Fibroblast of skin of right quadriceps (primary cell): ENCODE measurements at regions not wholly inside any gene's neighbourhood (a gene's known extent, or its start where the extent isn't known, plus 50 kb on each side); places are given as distances from the start of the nearest gene placed in this dataset.
"Not testable (repeated sequence)": the region's sequence is repeated elsewhere in the genome, so short reads cannot be mapped to it uniquely, and the experiment has no call there.

Experiments used
- DNase-seq: peaks from one replicate; pipeline ENCODE4 v3.0.0-alpha.2; 2013

- DNase-seq: no peak
Measured at GRCh38 chr4:158958489-158959270, 144.2 kb upstream of the RAPGEF2 start.

- no peak for DNase-seq
Measured at GRCh38 chr4:158962393-158962792, 140.5 kb upstream of the RAPGEF2 start.

GRCh38 chr4:158963282-158963681, 139.6 kb upstream of the RAPGEF2 start:
- not testable (repeated sequence) for DNase-seq

GRCh38 chr4:158964114-158964727, 138.7 kb upstream of the RAPGEF2 start:
- no peak for DNase-seq

- no peak for DNase-seq
Measured at GRCh38 chr4:158964728-158965124, 138.2 kb upstream of the RAPGEF2 start.

- no peak for DNase-seq
Measured at GRCh38 chr4:158965226-158965625, 137.7 kb upstream of the RAPGEF2 start.

- peak; percentile 42 for DNase-seq
Measured at GRCh38 chr4:158966091-158966490, 136.8 kb upstream of the RAPGEF2 start.

GRCh38 chr4:158968961-158969360, 133.9 kb upstream of the RAPGEF2 start:
- no peak for DNase-seq

- DNase-seq: no peak
Measured at GRCh38 chr4:158970812-158971211, 132.1 kb upstream of the RAPGEF2 start.

GRCh38 chr4:158974438-158974837, 128.4 kb upstream of the RAPGEF2 start:
- DNase-seq: not testable (repeated sequence)

- DNase-seq: not testable (repeated sequence)
Measured at GRCh38 chr4:158980711-158981110, 122.2 kb upstream of the RAPGEF2 start.

GRCh38 chr4:158991534-158992155, 111.2 kb upstream of the RAPGEF2 start:
- no peak for DNase-seq

GRCh38 chr4:158993891-158994290, 109.0 kb upstream of the RAPGEF2 start:
- no peak for DNase-seq

- DNase-seq: no peak
Measured at GRCh38 chr4:158995040-158995439, 107.8 kb upstream of the RAPGEF2 start.

GRCh38 chr4:158995965-158996364, 106.9 kb upstream of the RAPGEF2 start:
- DNase-seq: no peak

GRCh38 chr4:158996669-158997074, 106.2 kb upstream of the RAPGEF2 start:
- DNase-seq: peak; percentile 98

GRCh38 chr4:158997660-158998349, 105.1 kb upstream of the RAPGEF2 start:
- no peak for DNase-seq

- peak; percentile 80 for DNase-seq
Measured at GRCh38 chr4:158998624-158999023, 104.3 kb upstream of the RAPGEF2 start.

- no peak for DNase-seq
Measured at GRCh38 chr4:158999166-158999682, 103.7 kb upstream of the RAPGEF2 start.

GRCh38 chr4:158999849-159000248, 103.0 kb upstream of the RAPGEF2 start:
- DNase-seq: no peak

GRCh38 chr4:159002950-159003349, 99.9 kb upstream of the RAPGEF2 start:
- peak; percentile 51 for DNase-seq

- DNase-seq: peak; percentile 39
Measured at GRCh38 chr4:159003420-159004253, 99.2 kb upstream of the RAPGEF2 start.
